ACHN (cell line): ENCODE measurements at regions not wholly inside any gene's neighbourhood (a gene's known extent, or its start where the extent isn't known, plus 50 kb on each side); places are given as distances from the start of the nearest gene placed in this dataset.

Source experiments
- DNase-seq: peaks from one replicate; pipeline ENCODE4 v3.0.0-alpha.2; 2015
- in situ Hi-C: cut with HindIII; loops from 2 replicates; pipeline ENCODE4 v1.10.0; 2017; ENCODE audit warnings: low sequenced_read_pairs, low pct_ligation_motif_present, low pct_unique_long_range_greater_than_20kb

GRCh38 chr3:120544361-120544760 is 51.8 kb upstream of the NDUFB4 start:
- no peak for DNase-seq
- in situ Hi-C loops: no loop called here

DNA sequence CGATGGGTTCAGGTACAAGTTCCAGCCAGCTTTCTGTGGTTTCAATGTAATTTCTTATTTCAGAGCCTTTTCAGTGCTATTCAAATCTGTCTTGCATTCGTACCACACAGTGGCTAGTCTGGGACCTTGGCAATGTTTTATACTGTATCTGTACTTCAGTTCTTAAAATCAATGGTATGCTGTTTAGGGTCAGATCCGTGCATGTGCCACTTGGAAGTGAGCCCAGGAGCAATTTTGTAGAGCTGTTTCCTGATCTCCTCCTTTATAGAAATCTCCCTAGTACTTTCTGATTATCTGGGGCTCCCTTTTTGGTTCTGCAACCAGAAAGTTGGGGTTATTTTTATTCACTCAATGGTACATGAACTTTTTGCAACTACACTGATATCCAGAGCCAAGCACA is 59.5 kb upstream of the NDUFB4 start:
- no peak for DNase-seq
- in situ Hi-C loops: no loop called here

DNA sequence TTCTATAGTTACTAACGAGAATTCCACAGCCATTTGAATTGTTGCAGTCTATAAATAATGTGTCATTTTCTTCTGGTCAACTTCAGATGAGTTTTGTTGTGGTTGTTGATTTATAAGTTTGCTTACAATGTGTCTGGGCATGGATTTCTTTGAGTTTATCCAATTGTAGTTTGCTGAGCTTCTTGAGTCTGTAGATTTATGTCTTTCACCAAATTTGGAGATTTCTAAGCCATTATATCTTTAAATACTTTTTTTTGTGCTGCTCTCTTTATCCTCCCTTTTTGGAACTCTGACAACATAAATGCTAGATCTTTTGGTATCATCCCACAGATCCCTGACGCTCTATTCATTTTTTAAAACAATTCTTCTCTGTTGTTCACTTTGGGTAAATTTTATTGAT is 63.2 kb upstream of the NDUFB4 start:
- in situ Hi-C loops: no loop called here

GRCh38 chr3:120528163-120528562 is 68.0 kb upstream of the NDUFB4 start:
- no peak for DNase-seq
- in situ Hi-C loops: no loop called here

More for the DNA sequence above, 63.2 kb upstream of the NDUFB4 start:
- DNase-seq: no peak

GRCh38 chr3:120526011-120526870 is 69.9 kb upstream of the NDUFB4 start:
- DNase-seq: no peak
- in situ Hi-C loops: no loop called here

GRCh38 chr3:120524171-120524923 is 71.8 kb upstream of the NDUFB4 start:
- in situ Hi-C loops: no loop called here
- DNase-seq: no peak

GRCh38 chr3:120516136-120516535 is 65.3 kb upstream of the FSTL1 start:
- in situ Hi-C loops: no loop called here
- no peak for DNase-seq

DNA sequence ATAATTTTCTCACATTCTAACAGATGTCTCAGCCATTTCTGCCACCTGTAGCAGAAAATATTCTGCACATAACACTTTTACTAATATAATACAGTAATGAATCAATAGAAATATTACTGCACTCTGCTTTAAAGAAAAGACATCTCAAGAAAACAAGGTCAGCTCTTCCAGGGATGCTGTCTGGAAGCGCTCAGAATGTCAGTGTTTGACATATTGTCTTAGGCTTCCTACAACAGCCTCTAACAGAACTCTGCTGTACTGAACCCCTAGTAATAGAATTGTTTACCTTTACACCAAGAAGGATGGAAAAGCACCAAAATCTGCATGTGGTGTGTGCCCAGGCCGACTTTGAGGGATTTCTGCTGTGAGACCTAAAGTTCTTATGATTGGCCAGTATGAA is 61.9 kb upstream of the FSTL1 start:
- in situ Hi-C loops: no loop called here
- no peak for DNase-seq

GRCh38 chr3:120506828-120507774 is 56.3 kb upstream of the FSTL1 start:
- in situ Hi-C loops: no loop called here
- peak; percentile 47 for DNase-seq

DNA sequence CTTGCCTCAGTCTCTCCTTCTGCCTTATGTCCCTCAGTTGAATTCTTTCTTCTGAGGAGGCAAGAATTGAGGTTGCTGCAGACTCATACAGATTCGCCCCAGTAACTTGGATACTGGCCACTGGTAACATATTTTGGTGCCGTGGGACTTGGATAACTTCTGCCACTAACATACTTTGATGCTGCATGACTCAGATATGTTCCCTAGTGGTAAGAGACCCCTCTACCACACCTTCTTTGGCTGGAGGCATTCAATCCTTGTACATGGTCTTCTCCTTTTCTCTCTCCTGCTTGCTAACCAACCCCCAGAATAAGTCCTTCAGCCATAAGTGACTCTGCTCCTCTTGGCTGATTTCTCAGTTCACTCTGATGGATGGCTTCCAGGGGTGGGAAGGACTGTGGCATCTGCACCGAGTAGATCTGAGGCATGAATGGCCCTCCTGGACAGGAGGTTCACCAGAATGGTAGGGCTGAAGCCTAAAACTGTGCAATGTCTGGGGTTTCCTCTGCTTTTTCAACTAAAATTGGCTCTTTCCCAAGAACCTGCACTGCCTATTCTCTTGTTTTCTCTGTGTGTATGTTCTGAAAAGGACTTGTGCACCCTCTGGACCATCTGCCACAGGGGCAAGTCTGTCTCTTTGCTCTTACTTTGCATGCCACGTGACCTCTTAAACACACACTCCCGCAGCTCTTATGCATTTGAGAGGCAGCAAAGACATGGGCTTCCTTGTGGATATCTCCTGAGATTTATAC is 55.5 kb upstream of the FSTL1 start:
- in situ Hi-C loops: no loop called here
- no peak for DNase-seq

- no peak for DNase-seq
- in situ Hi-C loops: no loop called here
Measured at GRCh38 chr3:120503727-120504616, 53.2 kb upstream of the FSTL1 start.

GRCh38 chr3:120502116-120502515 is 51.3 kb upstream of the FSTL1 start:
- in situ Hi-C loops: no loop called here
- no peak for DNase-seq
